Activated CD4-positive, alpha-beta T cell treated with anti-CD3 and anti-CD28 coated beads for 4 hours (primary cell): ENCODE measurements at regions not wholly inside any gene's neighbourhood (a gene's known extent, or its start where the extent isn't known, plus 50 kb on each side); places are given as distances from the start of the nearest gene placed in this dataset.

Experiments
- DNase-seq, 2 donors: peaks; one replicate each; pipeline ENCODE4 v3.0.0-alpha.2; 2020

GRCh38 chr11:91798240-91798639, 426.4 kb upstream of the FAT3 start:
- no peak for DNase-seq

GRCh38 chr11:91796999-91797398, 427.6 kb upstream of the FAT3 start:
- DNase-seq = no peak

- DNase-seq = no peak
Observed at GRCh38 chr11:91795139-91795887, 429.3 kb upstream of the FAT3 start.

GRCh38 chr11:91794146-91794545, 430.5 kb upstream of the FAT3 start:
- DNase-seq = no peak

- no peak for DNase-seq
Observed at GRCh38 chr11:91792779-91793262, 431.8 kb upstream of the FAT3 start.

- DNase-seq = no peak
Observed at GRCh38 chr11:91791171-91791468, 433.5 kb upstream of the FAT3 start.

GRCh38 chr11:91790346-91791170, 434.1 kb upstream of the FAT3 start:
- DNase-seq = no peak

GRCh38 chr11:91788764-91789163, 435.9 kb upstream of the FAT3 start:
- DNase-seq = no peak

- no peak for DNase-seq
Observed at GRCh38 chr11:91786097-91786496, 438.5 kb upstream of the FAT3 start.

GRCh38 chr11:91783173-91783572, 441.4 kb upstream of the FAT3 start:
- DNase-seq = no peak

GRCh38 chr11:91778758-91779157, 445.9 kb upstream of the FAT3 start:
- no peak for DNase-seq

- no peak for DNase-seq
Observed at GRCh38 chr11:91776655-91777054, 448.0 kb upstream of the FAT3 start.

GRCh38 chr11:91773090-91773489, 451.5 kb upstream of the FAT3 start:
- DNase-seq = no peak

GRCh38 chr11:91771961-91772360, 452.7 kb upstream of the FAT3 start:
- no peak for DNase-seq

- DNase-seq = no peak
Observed at GRCh38 chr11:91768783-91769182, 455.8 kb upstream of the FAT3 start.

- no peak for DNase-seq
Observed at GRCh38 chr11:91763331-91763730, 461.3 kb upstream of the FAT3 start.

GRCh38 chr11:91761406-91762025, 463.1 kb upstream of the FAT3 start:
- no peak for DNase-seq

- no peak for DNase-seq
Observed at GRCh38 chr11:91756829-91757480, 467.7 kb upstream of the FAT3 start.

- DNase-seq = no peak
Observed at GRCh38 chr11:91755951-91756707, 468.5 kb upstream of the FAT3 start.

- DNase-seq = no peak
Observed at GRCh38 chr11:91755526-91755925, 469.1 kb upstream of the FAT3 start.

- no peak for DNase-seq
Observed at GRCh38 chr11:91749251-91749650, 475.4 kb upstream of the FAT3 start.

- no peak for DNase-seq
Observed at GRCh38 chr11:91742155-91742554, 482.5 kb upstream of the FAT3 start.

GRCh38 chr11:91731051-91731450, 493.6 kb upstream of the FAT3 start:
- no peak for DNase-seq
